Parathyroid adenoma (tissue), 2 donors: ENCODE measurements at regions not wholly inside any gene's neighbourhood (a gene's known extent, or its start where the extent isn't known, plus 50 kb on each side); places are given as distances from the start of the nearest gene placed in this dataset.

Experiments
- H2AFZ ChIP-seq: fragments of 300-600 bp; sonication (generic); one replicate; pipeline ENCODE4 v1.7.0; 2017; ENCODE audit warnings: antibody characterized with exemption, mild to moderate bottlenecking
- H3K27ac ChIP-seq: fragments of 300-600 bp; sonication (generic); one replicate; pipeline ENCODE4 v1.7.0; 2017
- H3K27me3 ChIP-seq: fragments of 300-600 bp; sonication (generic); one replicate; pipeline ENCODE4 v1.7.0; 2017; ENCODE audit warnings: low read length; ENCODE audit not compliant: control insufficient read depth, insufficient read depth
- H3K36me3 ChIP-seq: fragments of 300-600 bp; sonication (generic); one replicate; pipeline ENCODE4 v1.7.0; 2017; ENCODE audit warnings: low read length; ENCODE audit not compliant: control insufficient read depth, insufficient read depth
- H3K4me1 ChIP-seq: fragments of 300-600 bp; sonication (generic); one replicate; pipeline ENCODE4 v1.7.0; 2017; ENCODE audit warnings: control low read depth
- H3K4me2 ChIP-seq: fragments of 300-600 bp; sonication (generic); one replicate; pipeline ENCODE4 v1.7.0; 2017; ENCODE audit warnings: low read length
- H3K4me3 ChIP-seq: fragments of 300-600 bp; sonication (generic); one replicate; pipeline ENCODE4 v1.7.0; 2017; ENCODE audit warnings: low read depth, low read length
- H3K79me2 ChIP-seq: fragments of 300-600 bp; sonication (generic); one replicate; pipeline ENCODE4 v1.7.0; 2017; ENCODE audit warnings: control low read depth
- H3K9ac ChIP-seq: fragments of 300-600 bp; sonication (generic); one replicate; pipeline ENCODE4 v1.7.0; 2017; ENCODE audit warnings: mild to moderate bottlenecking
- H3K9me3 ChIP-seq: fragments of 300-600 bp; sonication (generic); one replicate; pipeline ENCODE4 v1.7.0; 2017; ENCODE audit warnings: low read length; ENCODE audit not compliant: control insufficient read depth
- CTCF ChIP-seq: fragments of 300-600 bp; sonication (generic); IDR thresholded peaks from one replicate; pipeline ENCODE4 v1.7.0; 2017; ENCODE audit warnings: antibody characterized with exemption, mild to moderate bottlenecking
- donor health status: primary hyperparathyroidism.

- H3K27me3 ChIP-seq, result no peaks in the 10 kb centered on the region
- H3K4me1 ChIP-seq, result no peaks in the 10 kb centered on the region
- no peak overlapping the region for H3K4me2 ChIP-seq
- no peak for TF ChIP-seq CTCF
- H3K27ac ChIP-seq, result no peak overlapping the region
- no peak overlapping the region for H3K4me3 ChIP-seq
- no peaks in the 10 kb centered on the region for H3K79me2 ChIP-seq
- H3K36me3 ChIP-seq, result no peaks in the 10 kb centered on the region
- no peak overlapping the region for H2AFZ ChIP-seq
- no peak overlapping the region for H3K9ac ChIP-seq
- H3K9me3 ChIP-seq, result no peaks in the 10 kb centered on the region
These were observed 61.2 kb upstream of the PROK2 start for GRCh38 chr3:71846185-71846584.

- no peak overlapping the region for H3K9ac ChIP-seq
- no peak overlapping the region for H3K4me3 ChIP-seq
- H3K4me1 ChIP-seq, result no peaks in the 10 kb centered on the region
- no peaks in the 10 kb centered on the region for H3K27me3 ChIP-seq
- no peak overlapping the region for H3K27ac ChIP-seq
- no peaks in the 10 kb centered on the region for H3K79me2 ChIP-seq
- no peaks in the 10 kb centered on the region for H3K36me3 ChIP-seq
- H3K4me2 ChIP-seq, result no peak overlapping the region
- H3K9me3 ChIP-seq, result no peaks in the 10 kb centered on the region
- no peak overlapping the region for H2AFZ ChIP-seq
- no peak for TF ChIP-seq CTCF
These were observed 58.1 kb upstream of the PROK2 start for GRCh38 chr3:71843071-71843470.

- Histone ChIP-seq H3K9me3 (no peaks in the 10 kb centered on the region), H3K4me3 (no peak overlapping the region), H3K9ac (no peak overlapping the region), H3K79me2 (no peaks in the 10 kb centered on the region), H3K27ac (no peak overlapping the region), H3K4me2 (no peak overlapping the region), H3K36me3 (no peaks in the 10 kb centered on the region), H3K4me1 (no peaks in the 10 kb centered on the region), H3K27me3 (no peaks in the 10 kb centered on the region), H2AFZ (no peak overlapping the region)
- no peak for TF ChIP-seq CTCF
These were observed 53.5 kb upstream of the PROK2 start for GRCh38 chr3:71838406-71838805.
